ENCODE measurements at regions not wholly inside any gene's neighbourhood (a gene's known extent, or its start where the extent isn't known, plus 50 kb on each side); places are given as distances from the start of the nearest gene placed in this dataset.

GRCh38 chr10:36116731-36117130 is 474.6 kb upstream of the FZD8 start:
- no peak for TF ChIP-seq EP300 (IDR thresholded peaks at IDR 0.05)
- TF ChIP-seq POLR2A (IDR thresholded peaks at IDR 0.05), result no peak

All from upper lobe of left lung (tissue), 4 donors.